ENCODE measurements at regions not wholly inside any gene's neighbourhood (a gene's known extent, or its start where the extent isn't known, plus 50 kb on each side); places are given as distances from the start of the nearest gene placed in this dataset.

- DNase-seq: no peak
Measured at GRCh38 chr2:216920143-216920876, 60.4 kb upstream of the TNP1 start.

DNA sequence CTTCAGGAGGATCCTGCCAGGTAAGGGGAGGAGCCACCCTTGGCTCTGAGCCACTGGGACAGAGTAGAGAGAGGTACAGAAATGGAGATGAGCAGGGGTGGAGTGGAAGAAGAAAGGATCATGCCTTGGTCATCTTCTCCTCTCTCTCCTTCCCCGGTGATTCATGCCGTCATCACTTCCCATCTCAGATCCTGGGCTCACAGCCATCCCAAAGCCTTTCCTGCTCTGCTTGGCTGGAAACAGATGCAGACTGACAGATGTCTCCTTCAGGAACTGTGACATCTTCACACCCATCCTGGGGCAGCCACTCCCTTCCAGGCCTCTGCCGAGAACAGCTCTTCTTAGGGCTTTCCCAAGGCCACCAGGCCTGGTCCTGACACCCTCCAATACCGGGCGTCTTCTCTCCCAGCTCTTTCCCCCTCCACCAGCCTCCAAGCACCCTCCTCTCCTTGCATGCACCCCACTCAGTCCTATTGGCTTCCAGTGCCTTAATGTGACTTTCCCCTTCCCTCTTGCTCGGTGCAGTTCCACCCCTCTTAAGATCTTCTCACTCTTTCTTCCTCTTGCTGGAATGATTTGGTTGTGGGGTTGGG is 58.3 kb upstream of the TNP1 start:
- no peak for DNase-seq

- no peak for DNase-seq
Measured at GRCh38 chr2:216916956-216917650, 57.2 kb upstream of the TNP1 start.

DNA sequence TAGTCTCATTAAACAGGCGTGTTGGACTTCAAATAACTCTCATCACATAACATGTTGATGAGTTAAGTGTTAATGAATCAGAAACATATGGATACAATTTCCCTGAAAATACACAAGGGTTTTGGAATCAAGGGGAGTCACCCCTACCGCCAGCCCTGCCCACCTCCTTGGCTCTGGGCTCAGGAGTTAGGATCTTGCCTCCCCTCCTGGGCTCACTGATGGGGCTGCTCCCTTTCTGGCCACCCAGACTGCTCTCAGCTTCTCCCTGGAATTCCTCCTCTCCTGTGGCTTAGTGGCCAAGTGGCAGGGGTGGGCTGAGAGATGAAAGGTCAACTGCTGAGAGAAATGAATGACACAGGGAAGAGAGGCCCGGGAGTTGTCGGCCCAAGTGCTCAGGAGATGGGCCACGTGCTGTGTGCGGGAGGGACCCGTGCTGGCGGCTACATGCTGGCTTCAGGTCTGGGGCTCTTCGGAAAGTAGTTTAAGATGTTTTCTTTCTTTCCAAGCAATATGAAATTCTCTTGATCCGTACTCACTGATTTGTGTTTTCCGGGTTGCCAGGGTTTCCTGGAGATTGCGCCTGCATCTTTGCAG is 55.8 kb upstream of the TNP1 start:
- DNase-seq: no peak

DNA sequence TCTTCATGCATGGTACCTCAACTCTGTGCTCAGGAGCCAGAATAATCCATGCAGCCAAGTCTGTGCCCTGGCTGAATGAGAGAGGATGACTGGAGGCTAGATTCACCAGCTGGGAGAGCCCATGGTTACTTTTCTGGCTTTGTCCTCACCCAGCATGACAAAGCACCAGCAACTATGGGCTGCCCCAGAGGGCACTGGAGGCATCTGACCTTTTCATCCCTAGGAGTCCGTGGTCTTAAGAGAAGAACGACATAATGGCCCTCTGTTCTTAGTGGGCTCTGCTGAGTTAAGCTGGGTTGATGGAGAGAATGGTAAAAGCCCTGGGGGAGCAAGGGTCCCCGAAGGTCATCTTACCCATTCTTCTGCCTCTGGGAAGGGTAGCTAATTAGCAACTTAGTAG is 54.6 kb upstream of the TNP1 start:
- DNase-seq: no peak

DNA sequence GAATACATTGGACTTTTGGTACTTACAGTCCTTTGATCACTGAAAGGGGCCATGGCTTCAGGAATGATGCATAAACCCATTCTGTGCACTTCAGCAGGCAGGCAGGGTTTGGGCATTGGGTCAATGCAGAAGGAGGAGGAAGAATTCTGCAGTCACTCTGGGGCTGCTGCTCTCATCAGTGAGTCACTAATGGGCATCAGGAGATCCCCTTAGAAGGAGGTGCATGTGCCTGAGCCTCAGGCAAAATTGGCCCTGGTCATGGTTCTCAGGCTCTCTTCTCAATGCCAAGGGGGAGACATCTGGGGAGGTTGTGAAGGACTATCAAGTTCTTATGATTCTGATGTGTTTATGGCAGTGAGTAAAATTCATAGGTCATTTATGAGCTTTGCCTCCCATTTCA is 52.0 kb upstream of the TNP1 start:
- DNase-seq: no peak

GRCh38 chr2:216911008-216911407 is 51.1 kb upstream of the TNP1 start:
- DNase-seq: no peak

DNA sequence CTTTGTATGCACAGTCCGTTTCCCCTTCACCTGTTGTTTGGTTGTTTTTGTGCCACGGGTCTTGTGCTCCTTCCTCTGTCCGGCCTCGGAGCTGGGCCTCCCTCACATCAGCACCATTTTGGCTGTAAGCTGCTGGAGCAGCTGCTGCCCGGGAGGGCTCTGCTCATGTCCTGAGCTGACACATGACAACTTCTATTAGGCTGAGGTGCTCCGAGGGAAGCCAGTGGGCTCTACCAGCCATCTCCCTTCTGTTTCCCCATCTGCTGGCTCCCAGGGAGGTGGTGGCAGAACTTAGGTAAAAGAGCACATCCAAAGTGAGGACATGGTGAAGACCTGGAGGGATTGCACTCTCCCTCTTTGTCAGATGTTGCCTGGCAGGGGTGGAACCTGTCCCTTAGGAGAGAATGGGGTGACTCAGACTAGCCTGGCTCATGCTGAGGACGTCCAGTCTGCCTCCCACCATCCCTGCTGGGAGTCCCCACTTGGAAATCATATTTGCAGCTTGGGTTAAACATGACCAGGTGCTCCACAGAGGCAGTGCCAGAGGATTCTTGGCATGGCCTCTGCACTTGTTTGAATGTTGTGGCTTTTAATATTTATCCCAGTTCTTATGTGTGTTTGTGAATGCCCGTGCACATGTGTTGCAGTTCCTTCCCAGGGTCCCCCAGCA is 49.8 kb upstream of the TNP1 start:
- DNase-seq: no peak

Measured in activated CD4-positive, alpha-beta T cell treated with anti-CD3 and anti-CD28 coated beads, Interleukin-10, Interleukin-2, amounts not matched to agents 100 ng/mL and 50 ng/mL, durations not matched to agents 16 hours and 8 hours (primary cell).